ENCODE measurements at regions not wholly inside any gene's neighbourhood (a gene's known extent, or its start where the extent isn't known, plus 50 kb on each side); places are given as distances from the start of the nearest gene placed in this dataset.

DNA sequence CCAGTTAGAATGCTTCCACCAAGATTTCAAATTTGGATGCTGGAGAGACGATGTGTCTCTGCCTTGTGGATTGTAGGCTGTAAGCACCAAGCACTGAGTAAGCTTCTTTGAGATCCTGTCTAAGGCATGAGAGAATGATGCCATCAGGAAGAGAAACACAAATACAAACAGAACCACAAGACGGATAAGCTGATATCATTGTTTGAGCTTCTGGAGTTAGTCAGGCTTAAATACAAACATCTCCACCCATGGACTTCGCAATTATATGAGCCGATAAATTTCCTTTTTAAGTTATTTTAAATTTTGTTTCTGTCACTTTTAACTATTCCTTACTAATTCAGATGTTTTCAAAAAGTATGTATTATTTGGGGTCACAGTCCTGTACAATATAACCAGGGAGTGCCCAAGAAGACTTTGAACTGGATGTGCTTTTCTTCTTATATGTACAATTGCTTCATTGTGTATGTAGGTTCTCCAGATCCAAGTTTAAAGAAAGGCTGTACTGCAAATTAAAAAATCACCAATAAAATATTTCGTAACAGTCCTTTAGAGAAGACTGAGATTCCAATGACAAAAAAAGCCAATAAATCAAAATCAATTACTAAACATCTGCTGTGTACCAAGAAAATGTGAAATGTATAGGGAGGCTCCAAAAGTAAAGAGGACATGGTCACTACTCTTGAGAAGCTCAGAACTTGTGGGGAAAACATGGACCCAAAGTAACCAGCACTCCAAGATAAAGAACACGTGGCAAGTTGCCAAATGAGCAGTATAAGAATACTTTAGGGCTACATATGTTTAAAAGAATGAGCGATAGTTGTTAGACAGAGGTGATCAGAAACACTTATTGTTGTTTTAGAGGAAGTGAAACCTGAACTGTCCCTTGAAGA, 274.1 kb downstream of the ADAMTS20 start:
- Histone ChIP-seq H3K4me3 (ENCODE audit: insufficient read depth in 1 of 2, low read depth in 1 of 2, low read length in 2 of 2) (no peak overlapping the region), H3K4me1 (ENCODE audit: control insufficient read depth, insufficient read depth, low read depth, low read length) (peaks cover 2% of the 10 kb centered on the region), H2BK5ac (ENCODE audit: low read depth, low read length, poor library complexity, severe bottlenecking) (peak overlapping the region; percentile 79), H3K9ac (ENCODE audit: low read length) (peak overlapping the region; percentile 0), H3K14ac (ENCODE audit: low read length in 2 of 2) (no peak overlapping the region), H3K23ac (ENCODE audit: low read length in 2 of 2) (no peak overlapping the region), H3K18ac (ENCODE audit: low read depth in 1 of 2, low read length in 2 of 2) (no peak overlapping the region), H3K4ac (ENCODE audit: low read depth in 1 of 2, low read length in 2 of 2) (no peak overlapping the region), H3K27ac (ENCODE audit: low read length, poor library complexity, severe bottlenecking) (no peak overlapping the region), H3K36me3 (ENCODE audit: control insufficient read depth in 1 of 2, insufficient read depth in 2 of 2, low read depth in 1 of 2, low read length in 2 of 2) (no peaks in the 10 kb centered on the region), H3K4me2 (ENCODE audit: low read length, poor library complexity, severe bottlenecking) (no peak overlapping the region), H4K91ac (ENCODE audit: low read length) (no peak overlapping the region), H2BK120ac (ENCODE audit: low read depth, low read length) (no peak overlapping the region), H2BK15ac (ENCODE audit: low read depth, poor library complexity, severe bottlenecking) (no peak overlapping the region), H2BK12ac (ENCODE audit: low read length in 2 of 2) (no peak overlapping the region), H4K8ac (ENCODE audit: low read length) (no peak overlapping the region), H3K79me1 (replicated peaks; ENCODE audit: low read length, poor library complexity, severe bottlenecking) (no peaks in the 10 kb centered on the region), H3K9me3 (ENCODE audit: control insufficient read depth, low read length) (no peaks in the 10 kb centered on the region), H3K27me3 (ENCODE audit: control insufficient read depth in 1 of 2, insufficient read depth in 1 of 2, low read length in 2 of 2) (no peaks in the 10 kb centered on the region), H2AFZ (ENCODE audit: low read depth, low read length) (no peak overlapping the region), H2AK5ac (ENCODE audit: low read length, severe bottlenecking) (no peak overlapping the region)
- WGBS: 68% methylated on average over 4 of the region's 7 CpGs
- DNase-seq: peak; percentile 68

DNA sequence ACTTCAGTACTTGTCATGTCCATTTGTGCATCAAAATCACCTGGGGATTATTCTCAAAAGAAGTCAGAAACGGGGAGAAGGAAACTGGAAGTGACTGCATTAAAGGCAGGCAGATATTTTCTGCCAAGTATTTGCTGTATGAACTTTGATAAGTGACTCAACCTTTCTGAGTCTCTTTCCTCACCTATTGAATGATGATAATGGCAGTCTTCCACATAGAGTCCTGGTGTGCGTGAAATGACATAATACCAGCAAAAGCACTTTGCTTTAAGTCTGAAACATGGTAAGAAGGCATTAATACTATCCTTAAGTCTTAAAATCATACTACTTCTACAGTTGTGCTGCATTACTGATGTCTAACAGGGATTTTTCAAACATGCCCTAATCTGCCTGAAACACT, 278.5 kb downstream of the ADAMTS20 start:
- DNase-seq: no peak
- Histone ChIP-seq H3K4me3 (ENCODE audit: insufficient read depth in 1 of 2, low read depth in 1 of 2, low read length in 2 of 2) (no peak overlapping the region), H3K27ac (ENCODE audit: low read length, poor library complexity, severe bottlenecking) (no peak overlapping the region), H2BK120ac (ENCODE audit: low read depth, low read length) (no peak overlapping the region), H3K9ac (ENCODE audit: low read length) (no peak overlapping the region), H4K8ac (ENCODE audit: low read length) (no peak overlapping the region), H3K4me1 (ENCODE audit: control insufficient read depth, insufficient read depth, low read depth, low read length) (peaks cover 1% of the 10 kb centered on the region), H3K9me3 (ENCODE audit: control insufficient read depth, low read length) (no peaks in the 10 kb centered on the region), H2AK5ac (ENCODE audit: low read length, severe bottlenecking) (no peak overlapping the region), H4K91ac (ENCODE audit: low read length) (no peak overlapping the region), H3K79me1 (replicated peaks; ENCODE audit: low read length, poor library complexity, severe bottlenecking) (no peaks in the 10 kb centered on the region), H2AFZ (ENCODE audit: low read depth, low read length) (no peak overlapping the region), H3K27me3 (ENCODE audit: control insufficient read depth in 1 of 2, insufficient read depth in 1 of 2, low read length in 2 of 2) (no peaks in the 10 kb centered on the region), H3K23ac (ENCODE audit: low read length in 2 of 2) (no peak overlapping the region), H2BK12ac (ENCODE audit: low read length in 2 of 2) (no peak overlapping the region), H2BK15ac (ENCODE audit: low read depth, poor library complexity, severe bottlenecking) (no peak overlapping the region), H3K4me2 (ENCODE audit: low read length, poor library complexity, severe bottlenecking) (no peak overlapping the region), H2BK5ac (ENCODE audit: low read depth, low read length, poor library complexity, severe bottlenecking) (no peak overlapping the region), H3K36me3 (ENCODE audit: control insufficient read depth in 1 of 2, insufficient read depth in 2 of 2, low read depth in 1 of 2, low read length in 2 of 2) (no peaks in the 10 kb centered on the region), H3K18ac (ENCODE audit: low read depth in 1 of 2, low read length in 2 of 2) (no peak overlapping the region), H3K4ac (ENCODE audit: low read depth in 1 of 2, low read length in 2 of 2) (no peak overlapping the region), H3K14ac (ENCODE audit: low read length in 2 of 2) (no peak overlapping the region)
- WGBS: no CpG with 5 or more reads among the region's 2 CpGs

DNA sequence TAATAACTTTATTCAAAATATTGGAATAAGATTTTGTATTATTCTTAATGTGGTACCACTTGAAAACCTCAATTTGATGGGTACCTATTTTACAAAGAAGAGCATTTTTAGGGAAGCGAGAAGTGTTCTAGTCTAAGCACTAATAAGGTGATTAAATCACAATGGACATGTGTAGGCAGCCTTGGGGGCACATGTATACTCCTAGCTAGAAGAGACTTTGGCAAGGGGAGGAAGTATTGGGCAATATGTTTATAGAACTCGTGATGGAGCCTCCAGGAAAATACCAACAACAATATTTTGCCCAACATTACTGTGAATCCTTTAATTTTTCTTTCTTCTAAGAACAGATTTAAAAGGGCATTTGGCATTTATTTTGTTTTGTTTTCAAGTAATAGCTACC, 280.3 kb downstream of the ADAMTS20 start:
- Histone ChIP-seq H3K36me3 (ENCODE audit: control insufficient read depth in 1 of 2, insufficient read depth in 2 of 2, low read depth in 1 of 2, low read length in 2 of 2) (no peaks in the 10 kb centered on the region), H3K4me3 (ENCODE audit: insufficient read depth in 1 of 2, low read depth in 1 of 2, low read length in 2 of 2) (peak overlapping the region in 1 of 2 experiments; percentile 38), H2BK5ac (ENCODE audit: low read depth, low read length, poor library complexity, severe bottlenecking) (no peak overlapping the region), H3K23ac (ENCODE audit: low read length in 2 of 2) (no peak overlapping the region), H3K79me1 (replicated peaks; ENCODE audit: low read length, poor library complexity, severe bottlenecking) (no peaks in the 10 kb centered on the region), H3K4me2 (ENCODE audit: low read length, poor library complexity, severe bottlenecking) (no peak overlapping the region), H2AK5ac (ENCODE audit: low read length, severe bottlenecking) (no peak overlapping the region), H3K4me1 (ENCODE audit: control insufficient read depth, insufficient read depth, low read depth, low read length) (peaks cover 1% of the 10 kb centered on the region), H2AFZ (ENCODE audit: low read depth, low read length) (no peak overlapping the region), H2BK120ac (ENCODE audit: low read depth, low read length) (no peak overlapping the region), H4K91ac (ENCODE audit: low read length) (no peak overlapping the region), H3K27ac (ENCODE audit: low read length, poor library complexity, severe bottlenecking) (no peak overlapping the region), H3K14ac (ENCODE audit: low read length in 2 of 2) (no peak overlapping the region), H2BK12ac (ENCODE audit: low read length in 2 of 2) (no peak overlapping the region), H3K9ac (ENCODE audit: low read length) (peak overlapping the region; percentile 81), H4K8ac (ENCODE audit: low read length) (no peak overlapping the region), H3K18ac (ENCODE audit: low read depth in 1 of 2, low read length in 2 of 2) (no peak overlapping the region), H3K4ac (ENCODE audit: low read depth in 1 of 2, low read length in 2 of 2) (no peak overlapping the region), H3K27me3 (ENCODE audit: control insufficient read depth in 1 of 2, insufficient read depth in 1 of 2, low read length in 2 of 2) (no peaks in the 10 kb centered on the region), H3K9me3 (ENCODE audit: control insufficient read depth, low read length) (no peaks in the 10 kb centered on the region), H2BK15ac (ENCODE audit: low read depth, poor library complexity, severe bottlenecking) (no peak overlapping the region)
- 100% methylated on average over 1 of the region's 2 CpGs for WGBS
- no peak for DNase-seq

DNA sequence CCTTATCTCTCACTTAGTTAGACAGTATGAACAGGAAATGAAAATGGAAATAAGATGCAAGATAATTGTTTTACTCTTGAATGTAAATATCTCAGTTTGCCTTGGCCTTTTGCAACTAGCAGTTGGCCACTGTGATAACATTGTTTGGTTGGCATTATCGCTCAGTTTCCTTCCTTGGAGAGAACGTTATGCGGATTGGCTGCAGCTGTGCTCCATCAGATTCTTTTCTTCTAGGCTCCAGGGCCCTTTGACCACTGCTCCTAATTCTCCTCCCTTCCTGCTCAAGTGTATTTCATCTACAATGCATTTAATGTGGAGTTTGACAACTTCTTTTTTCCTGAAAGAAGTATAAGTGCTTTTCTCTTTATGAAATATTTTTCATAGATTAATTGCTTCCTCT, 284.2 kb downstream of the ADAMTS20 start:
- Histone ChIP-seq H3K4me1 (ENCODE audit: control insufficient read depth, insufficient read depth, low read depth, low read length) (peaks cover 1% of the 10 kb centered on the region), H2AFZ (ENCODE audit: low read depth, low read length) (no peak overlapping the region), H3K4me3 (ENCODE audit: insufficient read depth in 1 of 2, low read depth in 1 of 2, low read length in 2 of 2) (no peak overlapping the region), H3K18ac (ENCODE audit: low read depth in 1 of 2, low read length in 2 of 2) (no peak overlapping the region), H3K14ac (ENCODE audit: low read length in 2 of 2) (no peak overlapping the region), H4K91ac (ENCODE audit: low read length) (no peak overlapping the region), H3K27me3 (ENCODE audit: control insufficient read depth in 1 of 2, insufficient read depth in 1 of 2, low read length in 2 of 2) (no peaks in the 10 kb centered on the region), H3K9ac (ENCODE audit: low read length) (no peak overlapping the region), H2BK15ac (ENCODE audit: low read depth, poor library complexity, severe bottlenecking) (no peak overlapping the region), H2AK5ac (ENCODE audit: low read length, severe bottlenecking) (no peak overlapping the region), H4K8ac (ENCODE audit: low read length) (no peak overlapping the region), H2BK5ac (ENCODE audit: low read depth, low read length, poor library complexity, severe bottlenecking) (no peak overlapping the region), H3K9me3 (ENCODE audit: control insufficient read depth, low read length) (no peaks in the 10 kb centered on the region), H3K23ac (ENCODE audit: low read length in 2 of 2) (no peak overlapping the region), H3K4me2 (ENCODE audit: low read length, poor library complexity, severe bottlenecking) (no peak overlapping the region), H3K36me3 (ENCODE audit: control insufficient read depth in 1 of 2, insufficient read depth in 2 of 2, low read depth in 1 of 2, low read length in 2 of 2) (no peaks in the 10 kb centered on the region), H2BK12ac (ENCODE audit: low read length in 2 of 2) (no peak overlapping the region), H3K27ac (ENCODE audit: low read length, poor library complexity, severe bottlenecking) (no peak overlapping the region), H3K79me1 (replicated peaks; ENCODE audit: low read length, poor library complexity, severe bottlenecking) (no peaks in the 10 kb centered on the region), H2BK120ac (ENCODE audit: low read depth, low read length) (no peak overlapping the region), H3K4ac (ENCODE audit: low read depth in 1 of 2, low read length in 2 of 2) (no peak overlapping the region)
- 90% methylated on average over 2 of the region's 3 CpGs for WGBS
- DNase-seq: no peak
